AG04449 (cell line): ENCODE measurements at regions not wholly inside any gene's neighbourhood (a gene's known extent, or its start where the extent isn't known, plus 50 kb on each side); places are given as distances from the start of the nearest gene placed in this dataset.
"Not testable (repeated sequence)": the region's sequence is repeated elsewhere in the genome, so short reads cannot be mapped to it uniquely, and the experiment has no call there.

ENCODE experiments used
- CTCF ChIA-PET: fragments of 350-600 bp; formaldehyde crosslinking; extraction: SDS; loops from one replicate; lab custom pipeline; 2021; ENCODE audit warnings: antibody characterized with exemption; lab: Yijun Ruan, JAX
- POLR2A ChIA-PET: fragments of 400-600, 350-600 bp; formaldehyde crosslinking; extraction: SDS; loops from one replicate; lab custom pipeline; 2020; ENCODE audit warnings: antibody characterized with exemption, inconsistent platforms; lab: Yijun Ruan, JAX
- DNase-seq: peaks from one replicate; pipeline ENCODE4 v3.0.0-alpha.2; 2010; ENCODE audit warnings: low read depth, low spot score
- H3K4me3 ChIP-seq: 2 replicates; pipeline ENCODE4 v1.5.1; 2011; ENCODE audit warnings: low read depth, mild to moderate bottlenecking, control low read depth, low read length
- TF ChIP-seq, protein P1 (sequence below): IDR thresholded peaks from one replicate; pipeline ENCODE4 v1.5.1; 2011; ENCODE audit warnings: mild to moderate bottlenecking, moderate library complexity, low read length, control low read depth, inconsistent platforms; ENCODE audit not compliant: insufficient read depth; ENCODE audit errors: missing control alignments

DNA sequence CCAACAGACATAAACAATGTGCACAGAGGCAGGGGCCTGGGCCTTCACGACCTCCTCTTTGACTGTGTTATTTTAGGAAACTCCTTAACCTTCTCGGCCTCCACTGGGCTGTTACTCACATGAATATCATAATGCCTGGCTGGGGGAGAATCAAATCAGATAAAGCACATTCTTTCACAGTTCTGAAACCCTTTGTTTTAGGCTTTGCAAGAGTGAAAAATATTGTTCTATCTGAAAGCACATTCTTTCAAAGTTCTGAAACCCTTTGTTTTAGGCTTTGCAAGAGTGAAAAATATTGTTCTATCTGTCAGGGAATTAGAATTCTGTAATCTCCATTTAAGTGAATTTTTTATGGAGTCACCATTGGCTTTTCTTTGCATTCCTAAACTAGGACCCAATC is 50.7 kb upstream of the SYNDIG1 start:
- CTCF ChIA-PET = no interaction called here
- TF ChIP-seq, protein P1, sequence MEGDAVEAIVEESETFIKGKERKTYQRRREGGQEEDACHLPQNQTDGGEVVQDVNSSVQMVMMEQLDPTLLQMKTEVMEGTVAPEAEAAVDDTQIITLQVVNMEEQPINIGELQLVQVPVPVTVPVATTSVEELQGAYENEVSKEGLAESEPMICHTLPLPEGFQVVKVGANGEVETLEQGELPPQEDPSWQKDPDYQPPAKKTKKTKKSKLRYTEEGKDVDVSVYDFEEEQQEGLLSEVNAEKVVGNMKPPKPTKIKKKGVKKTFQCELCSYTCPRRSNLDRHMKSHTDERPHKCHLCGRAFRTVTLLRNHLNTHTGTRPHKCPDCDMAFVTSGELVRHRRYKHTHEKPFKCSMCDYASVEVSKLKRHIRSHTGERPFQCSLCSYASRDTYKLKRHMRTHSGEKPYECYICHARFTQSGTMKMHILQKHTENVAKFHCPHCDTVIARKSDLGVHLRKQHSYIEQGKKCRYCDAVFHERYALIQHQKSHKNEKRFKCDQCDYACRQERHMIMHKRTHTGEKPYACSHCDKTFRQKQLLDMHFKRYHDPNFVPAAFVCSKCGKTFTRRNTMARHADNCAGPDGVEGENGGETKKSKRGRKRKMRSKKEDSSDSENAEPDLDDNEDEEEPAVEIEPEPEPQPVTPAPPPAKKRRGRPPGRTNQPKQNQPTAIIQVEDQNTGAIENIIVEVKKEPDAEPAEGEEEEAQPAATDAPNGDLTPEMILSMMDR = no peak
- H3K4me3 ChIP-seq = no peak overlapping the region
- DNase-seq = no peak
- POLR2A ChIA-PET = no interaction called here

DNA sequence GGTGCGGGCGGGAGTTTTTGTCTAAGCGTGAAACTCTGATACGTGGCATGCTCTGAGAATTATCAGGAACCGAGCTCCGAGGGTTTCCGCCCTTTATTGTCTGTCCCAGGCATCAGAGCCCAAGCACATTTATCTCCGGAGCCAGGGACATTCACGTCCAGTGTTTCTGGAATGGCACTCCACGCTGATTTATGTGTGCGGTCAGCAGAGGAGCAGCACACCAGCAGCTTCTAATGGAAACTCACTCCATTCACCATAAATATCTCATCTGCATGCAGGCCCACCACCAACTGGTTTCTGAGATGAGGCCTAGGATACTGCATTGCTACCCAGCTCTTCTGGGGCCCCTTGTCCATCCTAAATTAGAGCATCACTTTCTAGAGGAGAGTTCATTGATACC is 51.9 kb upstream of the SYNDIG1 start:
- DNase-seq = no peak
- TF ChIP-seq, protein P1 = no peak
- ChIA-PET POLR2A (no interaction called here), CTCF (no interaction called here)
- no peak overlapping the region for H3K4me3 ChIP-seq

DNA sequence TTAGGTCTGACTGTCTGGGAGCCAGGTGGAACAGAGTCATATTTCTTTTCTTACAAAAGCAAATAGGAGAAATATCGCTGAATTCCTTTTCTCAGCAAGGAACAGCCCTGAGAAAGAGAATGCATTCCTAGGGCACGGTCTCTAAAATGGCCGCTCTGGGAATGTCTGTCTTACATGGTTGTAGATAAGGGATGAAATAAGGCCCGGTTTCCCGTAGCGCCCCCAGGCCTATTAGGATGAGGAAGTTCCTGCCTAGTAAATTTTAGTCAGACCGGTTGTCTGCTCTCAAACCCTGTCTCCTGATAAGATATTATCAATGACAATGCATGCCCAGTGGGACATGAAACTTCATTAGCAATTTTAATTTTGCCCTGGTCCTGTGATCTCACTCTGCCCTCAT is 54.0 kb upstream of the SYNDIG1 start:
- H3K4me3 ChIP-seq, DNase-seq, CTCF ChIA-PET, POLR2A ChIA-PET: not testable (repeated sequence)

DNA sequence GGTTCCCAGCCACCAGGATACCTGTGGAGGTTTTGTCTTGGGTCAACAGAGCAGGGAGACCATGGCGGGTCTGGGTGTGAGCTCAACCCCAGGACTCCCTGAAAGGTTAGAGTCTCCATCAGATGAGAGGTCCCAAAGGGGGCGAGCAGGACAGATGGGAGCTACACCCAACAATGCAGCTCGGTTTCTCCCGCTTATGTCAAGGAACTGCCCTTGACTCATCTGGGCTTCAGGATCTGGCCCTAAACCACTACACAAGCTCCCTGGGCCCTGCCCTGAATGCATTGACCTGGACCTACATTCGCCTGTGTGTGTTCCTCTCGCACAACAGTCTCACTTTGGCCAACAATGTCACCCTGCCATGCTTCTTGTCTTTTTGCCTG is 57.6 kb upstream of the SYNDIG1 start:
- DNase-seq = no peak
- TF ChIP-seq, protein P1 = no peak
- CTCF ChIA-PET = no interaction called here
- H3K4me3 ChIP-seq = no peak overlapping the region
- POLR2A ChIA-PET = no interaction called here

DNA sequence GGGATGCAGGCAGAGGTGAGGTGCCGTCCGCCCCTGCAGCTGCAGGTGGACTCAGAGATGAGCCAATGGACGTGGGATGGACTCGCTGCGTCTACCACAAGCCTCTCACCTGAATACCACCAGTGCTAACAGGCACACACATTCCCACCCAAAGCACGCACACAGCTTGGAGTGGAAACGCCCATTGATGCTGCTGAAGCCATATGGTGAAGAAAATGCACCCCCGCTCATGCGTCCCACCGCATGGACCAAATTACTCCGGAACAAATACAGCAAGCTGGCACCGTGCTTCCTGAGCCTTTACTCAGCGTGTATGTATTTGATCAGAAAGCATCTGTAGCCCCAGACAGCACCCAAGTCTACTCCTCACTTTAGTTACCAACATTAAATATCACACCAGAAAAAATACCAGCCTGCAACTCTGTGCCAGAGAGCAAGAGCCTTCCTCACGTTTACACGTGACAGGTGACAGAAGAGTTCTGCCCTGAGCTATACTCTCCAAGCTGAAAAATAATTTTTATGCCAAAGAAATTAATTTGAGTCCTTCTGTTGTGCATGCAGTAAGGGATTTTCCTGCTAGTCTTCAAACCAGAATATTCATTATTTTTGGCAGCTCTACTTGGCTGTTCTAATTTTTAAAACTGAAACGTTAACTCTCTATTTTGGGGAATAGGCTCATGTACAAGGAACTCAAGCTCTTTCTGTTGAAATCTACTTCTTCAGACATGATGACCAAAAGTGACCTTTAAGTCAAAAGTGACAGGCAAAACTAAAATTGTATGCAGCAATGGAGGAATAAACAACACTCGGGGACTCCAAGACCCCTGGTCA is 58.2 kb upstream of the SYNDIG1 start:
- TF ChIP-seq, protein P1 = no peak
- no peak for DNase-seq
- ChIA-PET CTCF (no interaction called here), POLR2A (no interaction called here)
- no peak overlapping the region for H3K4me3 ChIP-seq

DNA sequence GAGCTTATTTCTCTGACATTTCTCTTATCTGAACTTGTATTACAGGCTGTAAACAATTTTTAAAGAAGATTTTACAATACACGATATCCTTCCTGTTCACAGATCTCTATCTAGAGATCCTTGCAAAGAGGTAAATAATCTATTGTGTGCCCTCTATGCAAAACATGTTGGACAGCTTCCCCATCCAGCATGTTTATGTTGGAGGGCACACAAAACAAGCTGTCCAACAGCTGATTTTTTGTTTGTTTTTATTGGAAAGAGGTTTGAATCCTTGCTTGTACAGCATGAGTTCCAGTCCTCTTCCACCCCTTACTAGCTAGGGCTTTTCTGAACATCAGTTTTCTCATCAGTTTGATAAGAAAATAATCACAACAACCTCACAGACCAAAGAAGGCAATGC is 62.3 kb upstream of the SYNDIG1 start:
- ChIA-PET CTCF (no interaction called here), POLR2A (no interaction called here)
- no peak overlapping the region for H3K4me3 ChIP-seq
- TF ChIP-seq, protein P1 = no peak
- no peak for DNase-seq

DNA sequence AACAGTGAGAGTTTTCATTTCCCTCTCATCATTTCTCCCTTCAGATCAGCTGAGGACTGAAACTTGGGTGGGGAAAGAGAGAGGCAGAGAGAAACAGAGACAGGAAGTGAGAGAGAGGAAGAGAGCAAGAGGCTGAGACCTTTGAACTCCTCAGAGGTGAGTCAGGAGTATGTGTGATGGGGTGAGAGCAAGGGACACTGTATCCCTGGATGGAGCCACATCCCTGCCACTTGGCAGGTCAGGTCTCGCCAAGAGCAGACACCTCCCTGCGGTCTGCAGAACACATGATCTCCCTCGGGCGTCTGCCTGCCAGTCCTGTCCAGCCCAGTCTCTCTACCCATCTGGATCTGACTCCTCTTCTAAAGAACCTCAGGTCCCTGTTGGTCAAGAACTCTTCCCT is 62.7 kb upstream of the SYNDIG1 start:
- TF ChIP-seq, protein P1 = no peak
- no peak overlapping the region for H3K4me3 ChIP-seq
- ChIA-PET CTCF (no interaction called here), POLR2A (no interaction called here)
- no peak for DNase-seq
